ENCODE measurements at regions not wholly inside any gene's neighbourhood (a gene's known extent, or its start where the extent isn't known, plus 50 kb on each side); places are given as distances from the start of the nearest gene placed in this dataset.

DNA sequence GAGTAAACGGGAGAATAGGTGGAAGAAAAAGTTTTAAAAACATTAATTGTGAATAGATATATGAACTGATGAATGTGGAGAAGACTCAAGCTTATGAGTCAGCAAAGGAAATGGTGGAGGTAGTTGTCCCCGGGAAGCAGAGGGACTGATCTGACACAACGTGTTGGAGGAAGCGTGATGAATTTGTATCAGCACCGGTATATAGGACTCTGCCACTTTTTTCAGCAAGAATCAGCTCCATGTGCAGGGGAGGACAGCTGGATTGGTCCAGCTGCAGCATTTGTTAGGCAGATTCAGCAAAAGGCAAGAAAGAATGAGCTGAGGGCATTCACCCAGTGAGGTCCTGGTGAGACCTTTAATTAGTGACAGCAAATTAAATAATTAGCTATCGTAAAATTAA lies 276.0 kb downstream of the TENT4A start:
- no peak for DNase-seq (ENCODE audit: low spot score)
- H3K4me3 ChIP-seq: no peak overlapping the region
- no peaks in the 10 kb centered on the region for H4K20me1 ChIP-seq (ENCODE audit: insufficient read depth, poor library complexity, severe bottlenecking)
- H3K4me2 ChIP-seq: no peak overlapping the region
- no peaks in the 10 kb centered on the region for H3K27me3 ChIP-seq
- no peaks in the 10 kb centered on the region for H3K4me1 ChIP-seq (ENCODE audit: insufficient read depth)
- H3K27ac ChIP-seq: no peak overlapping the region
- H3K9me2 ChIP-seq (replicated peaks; ENCODE audit: insufficient read depth): no peaks in the 10 kb centered on the region
- H2AFZ ChIP-seq: no peak overlapping the region
- TF ChIP-seq EZH2 (IDR thresholded peaks at IDR 0.05; ENCODE audit: borderline replicate concordance) (no peak), CTCF (IDR thresholded peaks at IDR 0.05; ENCODE audit: poor library complexity) (no peak)
- H3K36me3 ChIP-seq (replicated peaks; ENCODE audit: insufficient read depth, low read depth): no peaks in the 10 kb centered on the region
- no peaks in the 10 kb centered on the region for H3K79me2 ChIP-seq
- no peaks in the 10 kb centered on the region for H3K9me3 ChIP-seq (ENCODE audit: low read depth)
- 70% methylated on average over 6 of the region's 6 CpGs for WGBS (ENCODE audit: low lambda C conversion rate, missing lambda C conversion rate)

DNA sequence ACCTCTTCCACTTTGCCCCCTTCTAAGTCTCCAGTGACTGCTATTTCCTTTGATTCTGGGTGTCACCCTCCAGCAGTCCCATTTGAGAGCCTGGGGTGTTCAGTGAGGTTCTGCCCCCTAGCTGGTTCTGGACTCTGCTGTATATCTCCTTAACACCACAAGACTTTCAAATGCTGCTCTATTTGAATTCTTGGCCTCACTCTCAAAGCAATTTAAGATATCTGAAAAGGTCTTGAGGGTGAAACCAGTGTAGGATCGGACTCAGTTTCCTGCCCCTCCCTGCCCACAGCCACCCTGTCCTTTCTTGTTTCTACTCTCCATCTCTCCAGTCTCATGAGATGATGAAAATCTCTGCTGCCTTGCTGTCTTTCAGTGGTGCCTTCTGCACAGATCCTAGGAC lies 280.9 kb downstream of the TENT4A start:
- WGBS (ENCODE audit: low lambda C conversion rate, missing lambda C conversion rate): 92% methylated on average over 1 of the region's 1 CpG

DNA sequence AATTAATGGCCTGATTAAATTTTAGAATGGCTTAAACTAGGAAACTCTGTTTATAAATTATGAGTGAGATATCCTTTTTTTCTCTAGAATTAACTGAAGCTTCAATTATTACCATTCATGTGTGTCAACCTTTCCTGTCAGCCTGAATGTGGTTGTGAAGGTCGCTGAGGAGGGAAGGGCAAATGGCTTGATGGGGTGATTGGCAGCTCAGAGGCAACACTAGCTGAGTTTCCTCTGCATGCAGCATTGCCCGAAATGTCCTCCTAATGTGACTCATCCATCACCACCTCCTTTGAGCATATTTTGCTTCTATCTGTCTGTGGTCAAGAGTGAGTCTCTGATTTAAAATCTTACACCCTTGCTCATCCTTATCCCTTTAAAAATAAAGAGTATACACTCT lies 281.9 kb downstream of the TENT4A start:
- Histone ChIP-seq H3K36me3 (replicated peaks; ENCODE audit: insufficient read depth, low read depth) (no peaks in the 10 kb centered on the region), H3K27me3 (no peaks in the 10 kb centered on the region), H3K4me3 (no peak overlapping the region), H3K9me2 (replicated peaks; ENCODE audit: insufficient read depth) (no peaks in the 10 kb centered on the region), H3K27ac (no peak overlapping the region), H2AFZ (no peak overlapping the region), H3K9me3 (ENCODE audit: low read depth) (no peaks in the 10 kb centered on the region), H3K4me2 (no peak overlapping the region), H3K4me1 (ENCODE audit: insufficient read depth) (no peaks in the 10 kb centered on the region), H3K79me2 (no peaks in the 10 kb centered on the region), H4K20me1 (ENCODE audit: insufficient read depth, poor library complexity, severe bottlenecking) (no peaks in the 10 kb centered on the region)
- no peak for TF ChIP-seq EZH2phosphoT487 (IDR thresholded peaks at IDR 0.05; ENCODE audit: low read depth, severe bottlenecking, unreplicated experiment)
- TF ChIP-seq EZH2 (IDR thresholded peaks at IDR 0.05; ENCODE audit: borderline replicate concordance): no peak
- no peak for TF ChIP-seq CTCF (IDR thresholded peaks at IDR 0.05; ENCODE audit: poor library complexity)
- 79% methylated on average over 2 of the region's 2 CpGs for WGBS (ENCODE audit: low lambda C conversion rate, missing lambda C conversion rate)
- no peak for DNase-seq (ENCODE audit: low spot score)

More for the DNA sequence above, 280.9 kb downstream of the TENT4A start:
- no peak for TF ChIP-seq CTCF (IDR thresholded peaks at IDR 0.05; ENCODE audit: poor library complexity)
- TF ChIP-seq EZH2 (IDR thresholded peaks at IDR 0.05; ENCODE audit: borderline replicate concordance): no peak
- TF ChIP-seq EZH2phosphoT487 (IDR thresholded peaks at IDR 0.05; ENCODE audit: low read depth, severe bottlenecking, unreplicated experiment): no peak
- Histone ChIP-seq H4K20me1 (ENCODE audit: insufficient read depth, poor library complexity, severe bottlenecking) (no peaks in the 10 kb centered on the region), H2AFZ (no peak overlapping the region), H3K27me3 (no peaks in the 10 kb centered on the region), H3K36me3 (replicated peaks; ENCODE audit: insufficient read depth, low read depth) (no peaks in the 10 kb centered on the region), H3K9me3 (ENCODE audit: low read depth) (no peaks in the 10 kb centered on the region), H3K4me2 (no peak overlapping the region), H3K4me1 (ENCODE audit: insufficient read depth) (no peaks in the 10 kb centered on the region), H3K9me2 (replicated peaks; ENCODE audit: insufficient read depth) (no peaks in the 10 kb centered on the region), H3K79me2 (no peaks in the 10 kb centered on the region), H3K4me3 (no peak overlapping the region), H3K27ac (no peak overlapping the region)
- DNase-seq (ENCODE audit: low spot score): no peak

- Histone ChIP-seq H3K36me3 (replicated peaks; ENCODE audit: insufficient read depth, low read depth) (no peaks in the 10 kb centered on the region), H2AFZ (no peak overlapping the region), H3K4me3 (no peak overlapping the region), H3K4me1 (ENCODE audit: insufficient read depth) (no peaks in the 10 kb centered on the region), H3K27me3 (no peaks in the 10 kb centered on the region), H3K27ac (no peak overlapping the region), H3K9me3 (ENCODE audit: low read depth) (no peaks in the 10 kb centered on the region), H3K9me2 (replicated peaks; ENCODE audit: insufficient read depth) (no peaks in the 10 kb centered on the region), H3K79me2 (no peaks in the 10 kb centered on the region), H4K20me1 (ENCODE audit: insufficient read depth, poor library complexity, severe bottlenecking) (no peaks in the 10 kb centered on the region), H3K4me2 (no peak overlapping the region)
- no peak for DNase-seq (ENCODE audit: low spot score)
- TF ChIP-seq EZH2 (IDR thresholded peaks at IDR 0.05; ENCODE audit: borderline replicate concordance) (no peak), EZH2phosphoT487 (IDR thresholded peaks at IDR 0.05; ENCODE audit: low read depth, severe bottlenecking, unreplicated experiment) (no peak), CTCF (IDR thresholded peaks at IDR 0.05; ENCODE audit: poor library complexity) (no peak)
- 63% methylated on average over 4 of the region's 4 CpGs for WGBS (ENCODE audit: low lambda C conversion rate, missing lambda C conversion rate)
Observed at GRCh38 chr5:7000310-7000709, 287.1 kb downstream of the TENT4A start.
